DND-41 (cell line): ENCODE measurements at regions not wholly inside any gene's neighbourhood (a gene's known extent, or its start where the extent isn't known, plus 50 kb on each side); places are given as distances from the start of the nearest gene placed in this dataset.

ENCODE experiments used
- ATAC-seq: fragments of 200-7000 bp; cut with Tn5 transposase; 3 replicates; pipeline ENCODE4 v1.9.1; 2021; ENCODE audit warnings: low read depth; ENCODE audit not compliant: insufficient read depth
- DNase-seq: peaks from one replicate; pipeline ENCODE4 v3.0.0-alpha.2; 2020
- H2AFZ ChIP-seq: 2 replicates; pipeline ENCODE4 v1.6.0; 2012; ENCODE audit warnings: low read depth, low read length
- H3K27ac ChIP-seq: 2 replicates; pipeline ENCODE4 v1.5.1; 2012; ENCODE audit warnings: low read length, inconsistent platforms
- H3K27me3 ChIP-seq: fragments of 200-600 bp; sonication (generic); 2 replicates; pipeline ENCODE4 v1.6.0; 2012; ENCODE audit warnings: low read length, mild to moderate bottlenecking, inconsistent platforms; ENCODE audit not compliant: insufficient read depth, poor library complexity
- H3K36me3 ChIP-seq: 2 replicates; pipeline ENCODE4 v1.5.1; 2012; ENCODE audit warnings: low read length, inconsistent platforms; ENCODE audit not compliant: insufficient read depth
- H3K4me1 ChIP-seq: 2 replicates; pipeline ENCODE4 v1.5.1; 2012; ENCODE audit warnings: mild to moderate bottlenecking, low read length; ENCODE audit not compliant: insufficient read depth
- H3K4me2 ChIP-seq: 2 replicates; pipeline ENCODE4 v1.6.0; 2012; ENCODE audit warnings: mild to moderate bottlenecking, moderate library complexity, low read length, inconsistent platforms; ENCODE audit not compliant: insufficient read depth
- H3K4me3 ChIP-seq, 2 experiments: fragments of 200-600 bp in 1 of 2; shearing (Covaris generic) in 1 of 2; 2 replicates each; pipeline ENCODE4 v1.5.1; 2012 to 2016; ENCODE audit warnings: inconsistent platforms in 2 of 2, low read length in 2 of 2, mild to moderate bottlenecking in 2 of 2, low read depth in 1 of 2, moderate library complexity in 1 of 2
- H3K79me2 ChIP-seq: 2 replicates; pipeline ENCODE4 v1.6.0; 2012; ENCODE audit warnings: low read length, inconsistent platforms; ENCODE audit not compliant: insufficient read depth
- H3K9ac ChIP-seq: 2 replicates; pipeline ENCODE4 v1.6.0; 2012; ENCODE audit warnings: low read depth, mild to moderate bottlenecking, inconsistent platforms, low read length, moderate library complexity
- H3K9me3 ChIP-seq: 2 replicates; pipeline ENCODE4 v1.5.1; 2012; ENCODE audit warnings: low read length, moderate library complexity, mild to moderate bottlenecking, inconsistent platforms; ENCODE audit not compliant: insufficient read depth, severe bottlenecking
- H4K20me1 ChIP-seq: 2 replicates; pipeline ENCODE4 v1.6.0; 2012; ENCODE audit warnings: low read length; ENCODE audit not compliant: insufficient read depth
- CTCF ChIP-seq: IDR thresholded peaks from 2 replicates; pipeline ENCODE4 v1.5.1; 2012; ENCODE audit warnings: borderline replicate concordance, low read length, moderate library complexity, mild to moderate bottlenecking; ENCODE audit not compliant: poor library complexity, severe bottlenecking; ENCODE audit errors: extremely low read depth
- EZH2 ChIP-seq: IDR thresholded peaks from 3 replicates; pipeline ENCODE4 v1.6.1; 2012; ENCODE audit warnings: borderline replicate concordance, low read depth, mild to moderate bottlenecking, moderate library complexity, low read length, inconsistent platforms; ENCODE audit not compliant: severe bottlenecking

- Histone ChIP-seq H3K4me2 (no peak overlapping the region), H3K27ac (no peak overlapping the region), H3K27me3 (no peaks in the 10 kb centered on the region), H4K20me1 (no peaks in the 10 kb centered on the region), H3K9ac (no peak overlapping the region), H3K4me1 (no peaks in the 10 kb centered on the region), H3K4me3 (no peak overlapping the region), H3K79me2 (no peaks in the 10 kb centered on the region), H3K9me3 (no peaks in the 10 kb centered on the region), H3K36me3 (no peaks in the 10 kb centered on the region), H2AFZ (no peak overlapping the region)
- TF ChIP-seq CTCF (no peak), EZH2 (no peak)
- DNase-seq (no peak), ATAC-seq (no peak)
Observed at GRCh38 chr9:28650327-28650726, 1077.0 kb upstream of the C9orf72 start.

GRCh38 chr9:28651050-28651722 lies 1077.9 kb upstream of the C9orf72 start:
- no peak for DNase-seq

GRCh38 chr9:28653216-28653615 lies 1079.9 kb upstream of the C9orf72 start:
- no peaks in the 10 kb centered on the region for H3K36me3 ChIP-seq
- no peak for DNase-seq
- no peak overlapping the region for H3K4me2 ChIP-seq
- H4K20me1 ChIP-seq: no peaks in the 10 kb centered on the region
- H3K27me3 ChIP-seq: no peaks in the 10 kb centered on the region
- H3K9ac ChIP-seq: no peak overlapping the region
- H3K4me1 ChIP-seq: no peaks in the 10 kb centered on the region
- no peak overlapping the region for H3K4me3 ChIP-seq
- no peak overlapping the region for H3K27ac ChIP-seq
- ATAC-seq: no peak
- no peak for TF ChIP-seq EZH2
- TF ChIP-seq CTCF: no peak
- H3K9me3 ChIP-seq: no peaks in the 10 kb centered on the region
- no peaks in the 10 kb centered on the region for H3K79me2 ChIP-seq
- H2AFZ ChIP-seq: no peak overlapping the region

More at GRCh38 chr9:28651050-28651722, 1077.9 kb upstream of the C9orf72 start:
- H3K4me2 ChIP-seq: no peak overlapping the region
- no peak overlapping the region for H3K4me3 ChIP-seq
- H3K4me1 ChIP-seq: no peaks in the 10 kb centered on the region
- TF ChIP-seq CTCF: no peak
- no peak for TF ChIP-seq EZH2
- H3K27me3 ChIP-seq: no peaks in the 10 kb centered on the region
- H3K9me3 ChIP-seq: no peaks in the 10 kb centered on the region
- no peaks in the 10 kb centered on the region for H4K20me1 ChIP-seq
- ATAC-seq: no peak
- no peak overlapping the region for H3K27ac ChIP-seq
- no peak overlapping the region for H3K9ac ChIP-seq
- H3K79me2 ChIP-seq: no peaks in the 10 kb centered on the region
- no peaks in the 10 kb centered on the region for H3K36me3 ChIP-seq
- no peak overlapping the region for H2AFZ ChIP-seq
